ENCODE measurements at regions not wholly inside any gene's neighbourhood (a gene's known extent, or its start where the extent isn't known, plus 50 kb on each side); places are given as distances from the start of the nearest gene placed in this dataset.
"Not testable (repeated sequence)": the region's sequence is repeated elsewhere in the genome, so short reads cannot be mapped to it uniquely, and the experiment has no call there.

DNA sequence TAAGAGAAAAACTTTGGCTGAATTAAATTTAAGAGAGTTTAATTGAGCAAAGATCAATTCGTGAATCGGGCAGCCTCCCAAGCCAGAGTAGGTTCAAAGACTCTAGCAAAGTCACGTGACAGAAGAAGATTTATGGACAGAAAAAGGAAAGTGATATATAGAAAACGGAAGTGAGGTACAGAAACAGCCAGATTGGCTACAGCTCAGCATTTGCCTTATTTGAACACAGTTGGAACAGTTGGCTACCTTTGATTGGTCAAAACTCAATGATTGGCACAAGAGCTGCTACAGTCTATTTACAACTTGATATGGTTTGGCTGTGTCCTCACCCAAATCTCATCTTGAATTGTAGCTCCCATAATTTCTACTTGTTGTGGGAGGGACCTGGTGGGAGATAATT lies 102.6 kb downstream of the PLG start:
- no peaks in the 10 kb centered on the region for H3K36me3 ChIP-seq
- no peaks in the 10 kb centered on the region for H3K9me3 ChIP-seq
- H3K27me3 ChIP-seq, result no peaks in the 10 kb centered on the region
- DNase-seq, result no peak
- H3K4me3 ChIP-seq, result no peak overlapping the region

DNA sequence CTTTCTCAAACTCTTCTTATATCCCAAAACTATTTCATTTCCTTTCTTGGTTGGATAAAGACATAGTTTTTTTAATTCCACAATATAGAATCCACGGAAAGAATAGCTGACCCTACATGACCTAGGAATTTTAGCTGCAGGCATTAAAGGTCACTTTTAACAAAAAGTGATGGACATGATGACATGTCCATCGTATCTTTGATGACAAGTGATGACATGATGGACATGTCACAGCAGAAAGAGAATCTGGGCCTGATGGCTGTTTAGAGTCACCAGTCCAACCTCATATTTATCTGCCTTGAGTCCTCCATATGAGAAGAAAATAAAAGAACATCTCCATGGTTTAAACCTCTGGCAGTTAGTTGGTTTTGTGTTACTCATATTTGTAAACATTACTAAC lies 106.2 kb downstream of the PLG start:
- DNase-seq, result no peak
- no peak overlapping the region for H3K4me3 ChIP-seq
- H3K36me3 ChIP-seq, result no peaks in the 10 kb centered on the region
- H3K9me3 ChIP-seq, result no peaks in the 10 kb centered on the region
- no peaks in the 10 kb centered on the region for H3K27me3 ChIP-seq

GRCh38 chr6:160810238-160810637 lies 108.2 kb downstream of the PLG start:
- DNase-seq, result no peak
- no peaks in the 10 kb centered on the region for H3K9me3 ChIP-seq
- no peaks in the 10 kb centered on the region for H3K27me3 ChIP-seq
- no peak overlapping the region for H3K4me3 ChIP-seq
- no peaks in the 10 kb centered on the region for H3K36me3 ChIP-seq

DNA sequence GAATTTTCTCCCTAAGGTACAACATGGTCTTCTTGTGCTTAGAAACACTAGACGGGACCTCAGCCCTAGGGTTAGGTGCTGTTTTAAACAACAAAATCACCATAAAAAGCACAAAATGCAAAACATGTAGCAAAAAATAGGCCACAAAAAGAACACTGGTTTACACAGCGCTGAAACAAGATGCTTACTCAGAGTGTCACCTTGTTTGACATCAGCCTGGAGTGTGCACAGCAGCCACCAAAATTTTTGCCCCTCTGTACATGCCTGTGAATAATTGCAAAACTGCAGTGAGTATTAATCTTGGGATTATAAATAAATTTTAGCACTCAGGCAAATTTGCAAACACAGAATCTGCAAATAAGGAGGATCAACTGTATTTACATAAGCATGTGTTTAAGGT lies 110.1 kb downstream of the PLG start:
- no peak for DNase-seq
- Histone ChIP-seq H3K36me3 (no peaks in the 10 kb centered on the region), H3K4me3 (no peak overlapping the region), H3K27me3 (no peaks in the 10 kb centered on the region), H3K9me3 (no peaks in the 10 kb centered on the region)

DNA sequence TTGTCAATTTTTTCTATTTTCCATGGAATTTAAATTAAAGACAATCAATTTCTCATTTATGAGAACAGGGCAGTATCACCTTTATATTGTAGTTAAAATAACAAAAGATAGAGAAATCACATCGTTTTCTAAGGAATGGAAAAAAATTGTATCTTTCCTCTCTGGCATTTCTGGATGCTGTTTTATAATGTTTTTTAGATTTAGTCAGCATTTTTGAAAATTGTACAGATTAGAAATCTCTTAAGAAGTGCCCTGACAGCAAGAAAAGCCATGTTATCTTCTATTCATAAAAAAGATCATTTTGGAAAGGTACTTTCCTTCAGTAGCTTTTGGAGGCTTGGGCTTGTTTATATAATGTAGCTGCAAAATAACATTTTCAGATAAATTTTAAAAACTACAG lies 116.9 kb downstream of the PLG start:
- Histone ChIP-seq H3K4me3 (no peak overlapping the region), H3K27me3 (no peaks in the 10 kb centered on the region)

DNA sequence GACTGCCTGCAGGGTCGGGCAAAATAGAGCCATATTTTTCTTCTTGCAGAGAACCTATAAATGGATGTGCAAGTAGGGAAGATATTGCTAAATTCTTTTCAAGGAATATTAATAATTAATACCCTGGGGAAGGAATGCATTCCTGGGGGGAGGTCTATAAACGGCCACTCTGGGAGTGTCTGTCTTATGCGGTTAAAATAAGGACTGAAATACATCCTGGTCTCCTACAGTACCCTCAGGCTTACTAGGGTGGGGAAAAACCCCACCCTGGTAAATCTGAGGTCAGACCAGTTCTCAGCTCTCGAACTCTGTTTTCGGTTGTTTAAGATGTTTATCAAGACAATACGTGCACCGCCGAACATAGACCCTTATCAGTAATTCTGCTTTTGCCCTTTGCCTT lies 118.6 kb downstream of the PLG start:
- DNase-seq, H3K4me3 ChIP-seq, H3K9me3 ChIP-seq, H3K27me3 ChIP-seq, H3K36me3 ChIP-seq: not testable (repeated sequence)

More for the DNA sequence above, 116.9 kb downstream of the PLG start:
- Histone ChIP-seq H3K9me3 (0 out of 2 replicates have a peak, but pooled peaks cover 2% of the 10 kb centered on the region), H3K36me3 (no peaks in the 10 kb centered on the region)
- DNase-seq, result no peak

GRCh38 chr6:160831739-160832138 lies 129.7 kb downstream of the PLG start:
- H3K9me3 ChIP-seq, result no peaks in the 10 kb centered on the region
- H3K27me3 ChIP-seq, result no peaks in the 10 kb centered on the region
- H3K4me3 ChIP-seq, result no peak overlapping the region
- DNase-seq, result no peak
- H3K36me3 ChIP-seq, result no peaks in the 10 kb centered on the region

DNA sequence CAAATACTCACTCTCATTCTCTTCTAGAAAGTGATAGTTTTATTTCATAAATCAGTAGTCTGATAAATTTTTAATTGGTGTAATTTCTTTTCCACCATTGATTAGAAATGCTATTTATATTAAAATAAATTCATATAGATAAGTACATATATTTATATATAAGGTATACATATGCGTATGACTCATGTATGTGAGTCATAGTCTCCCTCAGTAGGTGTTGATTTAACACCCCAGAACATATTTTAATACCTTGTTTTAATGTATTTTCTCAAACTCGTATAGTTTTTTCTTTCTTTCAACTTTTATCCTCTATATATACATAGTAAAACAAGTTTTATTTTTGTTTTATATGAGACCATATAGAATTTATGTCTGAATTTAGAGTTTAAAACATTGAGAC lies 130.4 kb downstream of the PLG start:
- Histone ChIP-seq H3K4me3 (no peak overlapping the region), H3K9me3 (no peaks in the 10 kb centered on the region), H3K27me3 (no peaks in the 10 kb centered on the region), H3K36me3 (no peaks in the 10 kb centered on the region)
- DNase-seq, result no peak

DNA sequence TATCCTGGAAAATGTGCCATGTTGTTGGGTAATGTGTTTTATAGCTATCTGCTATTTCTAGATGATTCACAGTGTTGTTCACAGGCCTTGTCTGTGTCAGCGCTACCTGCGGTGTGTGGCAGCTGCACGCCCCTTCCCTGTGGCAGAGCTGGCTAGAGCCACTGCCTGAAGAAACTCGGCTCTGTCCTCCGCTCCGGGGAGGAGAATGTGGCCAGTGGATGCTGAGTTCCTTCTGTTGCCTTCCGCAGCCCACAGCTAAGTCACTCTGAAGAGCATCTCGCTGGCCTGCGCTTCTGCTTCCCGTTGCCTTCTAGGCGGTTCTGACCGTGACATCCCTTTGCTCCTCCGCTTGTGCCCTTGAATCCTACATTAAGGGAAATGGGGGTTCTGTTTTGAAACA lies 135.1 kb downstream of the PLG start:
- Histone ChIP-seq H3K27me3 (no peaks in the 10 kb centered on the region), H3K9me3 (no peaks in the 10 kb centered on the region), H3K4me3 (no peak overlapping the region), H3K36me3 (no peaks in the 10 kb centered on the region)
- DNase-seq, result no peak

GRCh38 chr6:160851031-160851430 lies 140.5 kb upstream of the MAP3K4 start:
- peaks cover 2% of the 10 kb centered on the region; the same call in 1 of the 2 replicates for H3K27me3 ChIP-seq
- no peaks in the 10 kb centered on the region for H3K36me3 ChIP-seq
- no peak overlapping the region for H3K4me3 ChIP-seq
- DNase-seq, result no peak
- H3K9me3 ChIP-seq, result no peaks in the 10 kb centered on the region

DNA sequence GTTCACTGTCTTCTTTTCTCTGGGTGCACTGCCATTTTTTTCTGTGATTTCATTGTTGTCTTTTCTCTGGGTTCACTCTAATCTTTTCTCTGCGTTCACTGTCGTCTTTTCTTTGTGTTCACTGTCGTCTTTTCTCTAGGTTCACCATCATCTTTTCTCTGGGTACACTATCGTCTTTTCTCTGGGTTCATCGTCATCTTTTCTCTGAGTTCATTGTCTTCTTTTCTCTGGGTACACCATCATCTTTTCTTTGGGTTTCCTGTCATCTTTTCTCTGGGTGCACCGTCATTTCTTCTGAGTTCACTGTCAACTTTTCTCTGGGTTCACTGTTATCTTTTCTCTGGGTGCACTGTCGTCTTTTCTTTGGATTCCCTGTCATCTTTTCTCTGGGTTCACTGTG lies 137.6 kb upstream of the MAP3K4 start:
- no peak overlapping the region for H3K4me3 ChIP-seq
- no peak for DNase-seq
- H3K36me3 ChIP-seq, result no peaks in the 10 kb centered on the region
- H3K9me3 ChIP-seq, result no peaks in the 10 kb centered on the region
- peaks cover 2% of the 10 kb centered on the region; the same call in 1 of the 2 replicates for H3K27me3 ChIP-seq

GRCh38 chr6:160858886-160859285 lies 132.7 kb upstream of the MAP3K4 start:
- no peaks in the 10 kb centered on the region for H3K9me3 ChIP-seq
- no peaks in the 10 kb centered on the region for H3K36me3 ChIP-seq
- no peaks in the 10 kb centered on the region for H3K27me3 ChIP-seq

DNA sequence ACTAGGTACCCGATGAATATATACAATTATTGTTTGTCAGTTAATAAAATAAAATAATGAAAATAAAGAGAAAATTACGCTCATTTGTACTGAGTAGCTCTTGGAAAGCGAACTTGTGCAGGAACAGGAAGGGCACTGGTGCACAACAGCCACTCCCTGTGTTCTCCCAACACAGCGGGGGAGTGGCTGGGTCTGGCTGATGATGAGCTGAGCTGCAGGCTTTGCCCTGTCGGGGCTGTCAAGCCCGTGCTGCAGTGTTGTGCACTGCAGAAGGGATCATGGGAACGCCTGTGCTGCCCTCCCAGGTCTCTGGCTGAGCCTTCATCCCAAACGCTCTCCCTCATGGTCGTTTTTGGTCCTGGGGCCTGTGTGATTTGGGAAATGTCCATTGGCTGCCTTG lies 131.7 kb upstream of the MAP3K4 start:
- no peaks in the 10 kb centered on the region for H3K9me3 ChIP-seq
- no peaks in the 10 kb centered on the region for H3K36me3 ChIP-seq
- no peaks in the 10 kb centered on the region for H3K27me3 ChIP-seq
- no peak overlapping the region for H3K4me3 ChIP-seq
- DNase-seq, result no peak

More at GRCh38 chr6:160858886-160859285, 132.7 kb upstream of the MAP3K4 start:
- DNase-seq, result no peak
- H3K4me3 ChIP-seq, result no peak overlapping the region

DNA sequence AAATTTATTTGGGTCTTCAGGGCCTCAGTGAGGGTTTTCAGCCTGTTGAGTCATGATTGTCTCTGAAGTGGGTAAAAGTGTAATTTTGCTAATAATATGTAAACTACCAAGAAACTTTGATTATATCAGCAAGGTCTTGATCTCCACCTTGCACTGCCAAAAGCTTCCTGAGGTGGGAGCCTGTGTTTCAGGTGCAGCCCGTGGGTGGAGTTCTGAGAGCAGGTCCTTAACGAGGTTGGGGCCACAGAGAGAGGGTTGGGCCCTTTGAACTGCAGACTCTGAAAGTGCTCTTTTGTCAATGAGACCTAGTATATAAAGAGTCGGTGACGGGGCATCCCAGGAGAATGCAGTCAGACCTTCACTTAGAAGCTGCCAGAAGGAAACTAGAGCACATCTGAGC lies 129.7 kb upstream of the MAP3K4 start:
- Histone ChIP-seq H3K9me3 (no peaks in the 10 kb centered on the region), H3K4me3 (no peak overlapping the region)
- DNase-seq, result no peak

GRCh38 chr6:160863782-160864181 lies 127.8 kb upstream of the MAP3K4 start:
- Histone ChIP-seq H3K27me3 (no peaks in the 10 kb centered on the region), H3K9me3 (no peaks in the 10 kb centered on the region), H3K36me3 (no peaks in the 10 kb centered on the region), H3K4me3 (no peak overlapping the region)
- no peak for DNase-seq

More for the DNA sequence above, 129.7 kb upstream of the MAP3K4 start:
- no peaks in the 10 kb centered on the region for H3K36me3 ChIP-seq
- H3K27me3 ChIP-seq, result no peaks in the 10 kb centered on the region

DNA sequence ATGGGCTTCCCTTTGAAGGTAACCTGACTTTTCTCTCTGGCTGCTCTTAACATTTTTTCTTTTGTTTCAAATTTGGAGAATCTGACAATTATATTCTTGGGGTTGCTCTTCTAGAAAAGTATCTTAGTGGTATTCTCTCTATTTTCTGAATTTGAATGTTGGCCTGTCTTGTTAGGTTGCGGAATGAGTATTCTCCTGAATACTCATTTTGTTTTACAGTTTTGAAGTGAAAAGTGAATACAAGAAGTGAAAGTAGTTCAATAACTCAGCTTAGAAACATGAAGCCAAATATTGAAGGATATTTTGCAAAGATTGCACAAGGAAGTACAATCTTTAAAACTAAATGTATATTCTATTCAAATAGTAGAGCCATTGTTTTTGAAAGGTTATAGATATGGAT lies 120.2 kb upstream of the MAP3K4 start:
- DNase-seq, result no peak

DNA sequence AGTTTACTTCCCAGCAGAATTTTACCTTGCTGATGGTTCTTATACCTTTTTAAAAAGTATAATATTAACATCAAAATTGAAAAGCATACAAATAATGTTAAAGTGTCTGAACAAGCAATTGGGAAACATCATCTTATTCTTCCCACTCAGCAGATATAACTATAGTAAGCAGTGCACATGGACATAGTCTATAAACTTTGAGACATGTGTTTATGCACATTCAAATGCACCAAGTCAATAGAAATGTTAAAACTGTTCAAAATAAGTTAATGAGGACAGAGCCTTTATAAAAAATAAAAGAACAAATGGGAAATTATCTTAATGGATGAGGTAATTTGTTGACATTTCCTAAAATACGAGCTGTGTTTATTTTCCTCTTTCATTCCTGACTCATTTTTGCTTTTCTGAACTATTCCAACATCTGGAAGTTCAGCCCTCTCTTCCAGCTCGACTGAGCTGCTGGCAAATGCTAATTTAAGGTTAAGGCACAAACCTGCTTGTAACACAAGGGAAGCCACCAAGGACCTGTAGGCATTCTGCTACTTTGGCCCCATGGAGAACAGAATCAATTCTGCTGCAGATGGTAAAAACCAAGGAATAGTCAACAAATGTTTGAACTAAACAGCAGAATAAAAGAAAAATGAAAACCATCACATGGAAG lies 110.3 kb upstream of the MAP3K4 start:
- H3K9me3 ChIP-seq, result no peaks in the 10 kb centered on the region
- no peak overlapping the region for H3K4me3 ChIP-seq
- H3K36me3 ChIP-seq, result no peaks in the 10 kb centered on the region
- H3K27me3 ChIP-seq, result no peaks in the 10 kb centered on the region
- peak; percentile 31 for DNase-seq

More for the DNA sequence above, 120.2 kb upstream of the MAP3K4 start:
- H3K4me3 ChIP-seq, result no peak overlapping the region
- no peaks in the 10 kb centered on the region for H3K9me3 ChIP-seq
- no peaks in the 10 kb centered on the region for H3K27me3 ChIP-seq
- H3K36me3 ChIP-seq, result no peaks in the 10 kb centered on the region

DNA sequence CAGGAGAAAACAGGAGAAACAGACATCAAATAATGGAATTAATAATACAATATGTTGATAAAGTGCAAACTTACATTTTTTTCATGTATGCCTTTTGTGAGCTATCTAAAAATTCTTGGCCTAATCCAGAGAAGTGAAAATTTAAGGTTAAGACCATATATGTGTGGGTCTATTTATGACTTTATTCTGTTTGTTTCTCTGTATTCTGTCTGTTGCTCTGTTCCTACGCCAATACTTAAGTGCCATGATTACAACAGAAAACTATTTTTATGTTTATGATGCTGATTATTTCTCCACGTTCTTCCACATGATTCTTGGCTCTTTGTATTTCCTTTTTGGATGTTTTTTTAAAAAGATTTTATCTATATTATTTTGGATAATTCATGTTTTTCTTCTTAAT lies 109.6 kb upstream of the MAP3K4 start:
- H3K4me3 ChIP-seq, result no peak overlapping the region
- no peaks in the 10 kb centered on the region for H3K9me3 ChIP-seq
- H3K27me3 ChIP-seq, result no peaks in the 10 kb centered on the region
- no peaks in the 10 kb centered on the region for H3K36me3 ChIP-seq
- no peak for DNase-seq

All from MG63 (cell line).